ENCODE measurements at regions not wholly inside any gene's neighbourhood (a gene's known extent, or its start where the extent isn't known, plus 50 kb on each side); places are given as distances from the start of the nearest gene placed in this dataset.

DNA sequence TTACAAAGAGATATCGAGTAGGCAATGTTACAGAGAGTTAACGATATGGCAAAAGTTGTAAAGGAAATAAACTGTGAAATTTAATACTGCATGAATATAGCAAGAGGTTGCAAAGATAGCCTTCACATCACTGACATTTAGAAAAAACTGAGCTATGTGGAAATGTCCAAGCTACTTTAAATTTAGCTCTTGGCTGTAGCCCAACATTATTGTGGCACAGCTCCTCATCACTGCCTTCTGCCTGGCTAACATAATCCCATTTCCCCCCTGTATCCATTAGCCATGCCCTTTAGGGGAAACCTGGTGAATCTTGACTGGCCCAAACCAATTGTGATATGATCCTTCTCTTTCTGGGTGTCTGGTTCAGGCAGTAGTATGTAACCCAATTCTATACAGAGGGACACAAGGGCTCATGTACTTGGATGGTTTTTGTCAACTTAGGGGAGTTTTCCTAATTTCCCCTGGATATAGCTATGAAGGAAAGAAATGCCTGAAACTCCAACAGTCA is 115.4 kb downstream of the PFDN4 start (continued):
- TF ChIP-seq CTCF (conservative IDR thresholded peaks at IDR 0.05; ENCODE audit: low read depth in 2 of 2), result no peak
- no peak for TF ChIP-seq ZNF331 (CRISPR knock-in tag; IDR thresholded peaks at IDR 0.05; ENCODE audit: low read depth)
- TF ChIP-seq NANOG (IDR thresholded peaks at IDR 0.05; ENCODE audit: borderline replicate concordance), result no peak
- no peak for TF ChIP-seq REST (IDR thresholded peaks at IDR 0.05; ENCODE audit: unreplicated experiment)

- Mint-ChIP-seq H3K27me3 (ENCODE audit: insufficient read depth, low read depth, poor library complexity) (no peaks in the 10 kb centered on the region), H3K36me3 (ENCODE audit: low read depth) (no peaks in the 10 kb centered on the region), H3K27ac (no peak overlapping the region), H3K4me1 (no peaks in the 10 kb centered on the region; the same call in 2 of the 3 replicates), H3K9me3 (no peaks in the 10 kb centered on the region), H3K4me3 (no peak overlapping the region)
- no peaks in the 10 kb centered on the region for H3K9me2 ChIP-seq (ENCODE audit: insufficient read depth)
- DNase-seq (ENCODE audit: low spot score) (no peak), ATAC-seq (no peak)
- H3K36me3 ChIP-seq (ENCODE audit: insufficient read depth), result no peaks in the 10 kb centered on the region
- H3K4me2 ChIP-seq, result no peak overlapping the region
- H3K79me2 ChIP-seq (replicated peaks; ENCODE audit: insufficient read depth), result no peaks in the 10 kb centered on the region
- no peaks in the 10 kb centered on the region for H3K27me3 ChIP-seq (ENCODE audit: insufficient read depth)
- no peaks in the 10 kb centered on the region for H3K4me1 ChIP-seq (ENCODE audit: insufficient read depth)
- no peaks in the 10 kb centered on the region for H3F3A ChIP-seq (replicated peaks; ENCODE audit: low read depth)
- no peaks in the 10 kb centered on the region for H4K20me1 ChIP-seq (replicated peaks; ENCODE audit: insufficient read depth)
- no peak overlapping the region for H3K27ac ChIP-seq (ENCODE audit: low read depth)
- no peak overlapping the region for H3K4me3 ChIP-seq
- no peak overlapping the region for H2AFZ ChIP-seq
- TF ChIP-seq JUNB (IDR thresholded peaks at IDR 0.05; ENCODE audit: unreplicated experiment) (no peak), CTCF (conservative IDR thresholded peaks at IDR 0.05; ENCODE audit: low read depth in 2 of 2) (no peak), EZH2 (IDR thresholded peaks at IDR 0.05; ENCODE audit: low read depth, unreplicated experiment) (no peak), NANOG (IDR thresholded peaks at IDR 0.05; ENCODE audit: borderline replicate concordance) (no peak), ZNF331 (CRISPR knock-in tag; IDR thresholded peaks at IDR 0.05; ENCODE audit: low read depth) (no peak)
- TF ChIP-seq, protein P1, sequence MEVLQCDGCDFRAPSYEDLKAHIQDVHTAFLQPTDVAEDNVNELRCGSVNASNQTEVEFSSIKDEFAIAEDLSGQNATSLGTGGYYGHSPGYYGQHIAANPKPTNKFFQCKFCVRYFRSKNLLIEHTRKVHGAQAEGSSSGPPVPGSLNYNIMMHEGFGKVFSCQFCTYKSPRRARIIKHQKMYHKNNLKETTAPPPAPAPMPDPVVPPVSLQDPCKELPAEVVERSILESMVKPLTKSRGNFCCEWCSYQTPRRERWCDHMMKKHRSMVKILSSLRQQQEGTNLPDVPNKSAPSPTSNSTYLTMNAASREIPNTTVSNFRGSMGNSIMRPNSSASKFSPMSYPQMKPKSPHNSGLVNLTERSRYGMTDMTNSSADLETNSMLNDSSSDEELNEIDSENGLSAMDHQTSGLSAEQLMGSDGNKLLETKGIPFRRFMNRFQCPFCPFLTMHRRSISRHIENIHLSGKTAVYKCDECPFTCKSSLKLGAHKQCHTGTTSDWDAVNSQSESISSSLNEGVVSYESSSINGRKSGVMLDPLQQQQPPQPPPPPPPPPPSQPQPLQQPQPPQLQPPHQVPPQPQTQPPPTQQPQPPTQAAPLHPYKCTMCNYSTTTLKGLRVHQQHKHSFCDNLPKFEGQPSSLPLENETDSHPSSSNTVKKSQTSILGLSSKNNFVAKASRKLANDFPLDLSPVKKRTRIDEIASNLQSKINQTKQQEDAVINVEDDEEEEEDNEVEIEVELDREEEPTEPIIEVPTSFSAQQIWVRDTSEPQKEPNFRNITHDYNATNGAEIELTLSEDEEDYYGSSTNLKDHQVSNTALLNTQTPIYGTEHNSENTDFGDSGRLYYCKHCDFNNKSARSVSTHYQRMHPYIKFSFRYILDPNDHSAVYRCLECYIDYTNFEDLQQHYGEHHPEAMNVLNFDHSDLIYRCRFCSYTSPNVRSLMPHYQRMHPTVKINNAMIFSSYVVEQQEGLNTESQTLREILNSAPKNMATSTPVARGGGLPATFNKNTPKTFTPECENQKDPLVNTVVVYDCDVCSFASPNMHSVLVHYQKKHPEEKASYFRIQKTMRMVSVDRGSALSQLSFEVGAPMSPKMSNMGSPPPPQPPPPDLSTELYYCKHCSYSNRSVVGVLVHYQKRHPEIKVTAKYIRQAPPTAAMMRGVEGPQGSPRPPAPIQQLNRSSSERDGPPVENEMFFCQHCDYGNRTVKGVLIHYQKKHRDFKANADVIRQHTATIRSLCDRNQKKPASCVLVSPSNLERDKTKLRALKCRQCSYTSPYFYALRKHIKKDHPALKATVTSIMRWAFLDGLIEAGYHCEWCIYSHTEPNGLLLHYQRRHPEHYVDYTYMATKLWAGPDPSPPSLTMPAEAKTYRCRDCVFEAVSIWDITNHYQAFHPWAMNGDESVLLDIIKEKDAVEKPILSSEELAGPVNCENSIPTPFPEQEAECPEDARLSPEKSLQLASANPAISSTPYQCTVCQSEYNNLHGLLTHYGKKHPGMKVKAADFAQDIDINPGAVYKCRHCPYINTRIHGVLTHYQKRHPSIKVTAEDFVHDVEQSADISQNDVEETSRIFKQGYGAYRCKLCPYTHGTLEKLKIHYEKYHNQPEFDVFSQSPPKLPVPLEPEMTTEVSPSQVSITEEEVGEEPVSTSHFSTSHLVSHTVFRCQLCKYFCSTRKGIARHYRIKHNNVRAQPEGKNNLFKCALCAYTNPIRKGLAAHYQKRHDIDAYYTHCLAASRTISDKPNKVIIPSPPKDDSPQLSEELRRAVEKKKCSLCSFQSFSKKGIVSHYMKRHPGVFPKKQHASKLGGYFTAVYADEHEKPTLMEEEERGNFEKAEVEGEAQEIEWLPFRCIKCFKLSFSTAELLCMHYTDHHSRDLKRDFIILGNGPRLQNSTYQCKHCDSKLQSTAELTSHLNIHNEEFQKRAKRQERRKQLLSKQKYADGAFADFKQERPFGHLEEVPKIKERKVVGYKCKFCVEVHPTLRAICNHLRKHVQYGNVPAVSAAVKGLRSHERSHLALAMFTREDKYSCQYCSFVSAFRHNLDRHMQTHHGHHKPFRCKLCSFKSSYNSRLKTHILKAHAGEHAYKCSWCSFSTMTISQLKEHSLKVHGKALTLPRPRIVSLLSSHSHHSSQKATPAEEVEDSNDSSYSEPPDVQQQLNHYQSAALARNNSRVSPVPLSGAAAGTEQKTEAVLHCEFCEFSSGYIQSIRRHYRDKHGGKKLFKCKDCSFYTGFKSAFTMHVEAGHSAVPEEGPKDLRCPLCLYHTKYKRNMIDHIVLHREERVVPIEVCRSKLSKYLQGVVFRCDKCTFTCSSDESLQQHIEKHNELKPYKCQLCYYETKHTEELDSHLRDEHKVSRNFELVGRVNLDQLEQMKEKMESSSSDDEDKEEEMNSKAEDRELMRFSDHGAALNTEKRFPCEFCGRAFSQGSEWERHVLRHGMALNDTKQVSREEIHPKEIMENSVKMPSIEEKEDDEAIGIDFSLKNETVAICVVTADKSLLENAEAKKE (CRISPR knock-in tag; IDR thresholded peaks at IDR 0.05), result no peak
- TF ChIP-seq, protein P2, sequence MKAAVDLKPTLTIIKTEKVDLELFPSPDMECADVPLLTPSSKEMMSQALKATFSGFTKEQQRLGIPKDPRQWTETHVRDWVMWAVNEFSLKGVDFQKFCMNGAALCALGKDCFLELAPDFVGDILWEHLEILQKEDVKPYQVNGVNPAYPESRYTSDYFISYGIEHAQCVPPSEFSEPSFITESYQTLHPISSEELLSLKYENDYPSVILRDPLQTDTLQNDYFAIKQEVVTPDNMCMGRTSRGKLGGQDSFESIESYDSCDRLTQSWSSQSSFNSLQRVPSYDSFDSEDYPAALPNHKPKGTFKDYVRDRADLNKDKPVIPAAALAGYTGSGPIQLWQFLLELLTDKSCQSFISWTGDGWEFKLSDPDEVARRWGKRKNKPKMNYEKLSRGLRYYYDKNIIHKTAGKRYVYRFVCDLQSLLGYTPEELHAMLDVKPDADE (IDR thresholded peaks at IDR 0.05), result no peak
Measured at GRCh38 chr20:54324041-54324440, 116.2 kb downstream of the PFDN4 start.

All from GM23338 (cell line).